Keratinocyte (primary cell): ENCODE measurements at regions not wholly inside any gene's neighbourhood (a gene's known extent, or its start where the extent isn't known, plus 50 kb on each side); places are given as distances from the start of the nearest gene placed in this dataset.
A peak's percentile ranks its signal among the peaks of the same experiment; 100 is the strongest.

ENCODE experiments used
- DNase-seq: peaks from one replicate; pipeline ENCODE4 v3.0.0-alpha.2; 2011; ENCODE audit warnings: low read depth, missing footprints, low spot score
- FAIRE-seq: peaks from 2 replicates; lab custom pipeline; 2011; peaks lifted over from hg19 to GRCh38; lab: Jason Lieb, UNC
- H2AFZ ChIP-seq: 2 replicates; pipeline ENCODE4 v1.6.0; 2012; ENCODE audit warnings: low read length, control low read depth, inconsistent platforms; ENCODE audit not compliant: control insufficient read depth
- H3K27ac ChIP-seq: 2 replicates; pipeline ENCODE4 v1.5.1; 2011; ENCODE audit warnings: low read length; ENCODE audit not compliant: control insufficient read depth, insufficient read depth
- H3K27me3 ChIP-seq: 3 replicates; pipeline ENCODE4 v1.6.0; 2011; ENCODE audit warnings: low read length; ENCODE audit not compliant: control insufficient read depth, insufficient read depth; ENCODE audit errors: extremely low read depth
- H3K36me3 ChIP-seq, 2 experiments: 2 replicates in 1 of 2; 3 replicates in 1 of 2; pipeline ENCODE4 v1.5.1; 2011; ENCODE audit warnings: low read length in 2 of 2, mild to moderate bottlenecking in 1 of 2; ENCODE audit not compliant: control insufficient read depth in 2 of 2, insufficient read depth in 2 of 2; ENCODE audit errors: extremely low read depth in 1 of 2
- H3K4me1 ChIP-seq: 3 replicates; pipeline ENCODE4 v1.5.1; 2011; ENCODE audit warnings: low read length; ENCODE audit not compliant: control insufficient read depth, insufficient read depth; ENCODE audit errors: extremely low read depth
- H3K4me2 ChIP-seq: 3 replicates; pipeline ENCODE4 v1.6.0; 2011; ENCODE audit warnings: low read depth, low read length; ENCODE audit not compliant: control insufficient read depth, insufficient read depth; ENCODE audit errors: extremely low read depth
- H3K4me3 ChIP-seq, 3 experiments: fragments of 200-600 bp in 1 of 3; sonication (generic) in 1 of 3; 2 replicates in 2 of 3; 3 replicates in 1 of 3; pipeline ENCODE4 v1.5.1; 2011 to 2016; ENCODE audit warnings: low read length in 3 of 3, mild to moderate bottlenecking in 3 of 3, control low read depth in 2 of 3, inconsistent platforms in 1 of 3, low read depth in 1 of 3, mixed read lengths in 1 of 3, mixed run types in 1 of 3, moderate library complexity in 1 of 3; ENCODE audit not compliant: control insufficient read depth in 2 of 3, insufficient read depth in 2 of 3; ENCODE audit errors: extremely low read depth in 1 of 3
- H3K79me2 ChIP-seq: 2 replicates; pipeline ENCODE4 v1.6.0; 2012; ENCODE audit warnings: low read length; ENCODE audit not compliant: control insufficient read depth, insufficient read depth
- H3K9ac ChIP-seq: 3 replicates; pipeline ENCODE4 v1.6.0; 2011; ENCODE audit warnings: low read length; ENCODE audit not compliant: control insufficient read depth, insufficient read depth; ENCODE audit errors: extremely low read depth
- H3K9me1 ChIP-seq: 3 replicates; pipeline ENCODE4 v1.6.0; 2011; ENCODE audit warnings: low read length; ENCODE audit not compliant: control insufficient read depth, insufficient read depth; ENCODE audit errors: extremely low read depth
- H3K9me3 ChIP-seq: 2 replicates; pipeline ENCODE4 v1.5.1; 2012; ENCODE audit warnings: low read depth, low read length; ENCODE audit not compliant: control insufficient read depth
- H4K20me1 ChIP-seq: 3 replicates; pipeline ENCODE4 v1.6.0; 2011; ENCODE audit warnings: low read length; ENCODE audit not compliant: control insufficient read depth, insufficient read depth; ENCODE audit errors: extremely low read depth
- EZH2 ChIP-seq: IDR thresholded peaks from one replicate; pipeline ENCODE4 v1.6.1; 2012; ENCODE audit warnings: inconsistent platforms, mild to moderate bottlenecking, low read length, moderate library complexity
- dilution Hi-C: fragments of 300-500 bp; cut with MboI; formaldehyde crosslinking; loops from one replicate; pipeline ENCODE4 v1.7.0; 2020; ENCODE audit warnings: low sequenced_read_pairs; ENCODE audit not compliant: extremely low pct_ligation_motif_present
- TF ChIP-seq, protein P1 (sequence below), 3 experiments: IDR thresholded peaks in 1 of 3; conservative IDR thresholded peaks in 1 of 3; optimal IDR thresholded peaks in 1 of 3; 2 replicates in 2 of 3; 3 replicates in 1 of 3; pipeline versions ENCODE3 to v1.5.1; 2011; ENCODE audit warnings: low read length in 3 of 3, mild to moderate bottlenecking in 3 of 3, moderate library complexity in 2 of 3, control low read depth in 1 of 3, inconsistent platforms in 1 of 3; ENCODE audit not compliant: insufficient read depth in 2 of 3; ENCODE audit errors: extremely low read depth in 1 of 3

DNA sequence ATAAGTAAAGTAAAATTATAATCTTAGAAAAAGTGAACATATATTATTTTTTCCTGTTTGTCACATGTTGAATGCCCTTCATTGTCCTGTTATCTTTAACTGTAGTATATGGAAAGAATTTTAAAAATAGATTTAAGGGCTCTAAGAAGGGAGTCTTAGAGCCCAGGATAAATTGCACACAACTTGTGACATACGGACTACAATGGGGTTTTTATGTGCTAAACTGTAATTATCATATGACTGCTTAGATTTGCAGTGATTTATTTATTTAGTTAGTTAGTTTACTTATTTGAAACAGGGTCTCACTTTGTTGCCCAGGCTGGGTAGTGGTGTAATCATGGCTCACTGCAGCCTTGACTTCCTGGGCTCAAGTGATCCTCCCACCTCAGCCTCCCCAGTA is 187.8 kb upstream of the HMGA2 start:
- no peaks in the 10 kb centered on the region for H3K27me3 ChIP-seq
- H3K9me3 ChIP-seq, result no peaks in the 10 kb centered on the region
- no peak overlapping the region for H3K4me3 ChIP-seq
- TF ChIP-seq EZH2, result no peak
- TF ChIP-seq, protein P1, sequence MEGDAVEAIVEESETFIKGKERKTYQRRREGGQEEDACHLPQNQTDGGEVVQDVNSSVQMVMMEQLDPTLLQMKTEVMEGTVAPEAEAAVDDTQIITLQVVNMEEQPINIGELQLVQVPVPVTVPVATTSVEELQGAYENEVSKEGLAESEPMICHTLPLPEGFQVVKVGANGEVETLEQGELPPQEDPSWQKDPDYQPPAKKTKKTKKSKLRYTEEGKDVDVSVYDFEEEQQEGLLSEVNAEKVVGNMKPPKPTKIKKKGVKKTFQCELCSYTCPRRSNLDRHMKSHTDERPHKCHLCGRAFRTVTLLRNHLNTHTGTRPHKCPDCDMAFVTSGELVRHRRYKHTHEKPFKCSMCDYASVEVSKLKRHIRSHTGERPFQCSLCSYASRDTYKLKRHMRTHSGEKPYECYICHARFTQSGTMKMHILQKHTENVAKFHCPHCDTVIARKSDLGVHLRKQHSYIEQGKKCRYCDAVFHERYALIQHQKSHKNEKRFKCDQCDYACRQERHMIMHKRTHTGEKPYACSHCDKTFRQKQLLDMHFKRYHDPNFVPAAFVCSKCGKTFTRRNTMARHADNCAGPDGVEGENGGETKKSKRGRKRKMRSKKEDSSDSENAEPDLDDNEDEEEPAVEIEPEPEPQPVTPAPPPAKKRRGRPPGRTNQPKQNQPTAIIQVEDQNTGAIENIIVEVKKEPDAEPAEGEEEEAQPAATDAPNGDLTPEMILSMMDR (optimal IDR thresholded peaks at IDR 0.05 in 1 of 3, IDR thresholded peaks at IDR 0.05 in 1 of 3, conservative IDR thresholded peaks at IDR 0.05 in 1 of 3; ENCODE audit: extremely low read depth in 1 of 3, insufficient read depth in 2 of 3, low read length in 3 of 3), result no peak
- DNase-seq (no peak), FAIRE-seq (no peak)
- H3K4me1 ChIP-seq, result peaks cover 59% of the 10 kb centered on the region
- peak overlapping the region; percentile 97 for H3K27ac ChIP-seq
- H3K79me2 ChIP-seq, result no peaks in the 10 kb centered on the region
- dilution Hi-C loops, result no loop called here
- H3K9me1 ChIP-seq, result no peaks in the 10 kb centered on the region
- H3K36me3 ChIP-seq, result no peaks in the 10 kb centered on the region
- no peaks in the 10 kb centered on the region for H4K20me1 ChIP-seq
- H3K9ac ChIP-seq, result no peak overlapping the region
- no peak overlapping the region for H3K4me2 ChIP-seq
- H2AFZ ChIP-seq, result no peak overlapping the region

DNA sequence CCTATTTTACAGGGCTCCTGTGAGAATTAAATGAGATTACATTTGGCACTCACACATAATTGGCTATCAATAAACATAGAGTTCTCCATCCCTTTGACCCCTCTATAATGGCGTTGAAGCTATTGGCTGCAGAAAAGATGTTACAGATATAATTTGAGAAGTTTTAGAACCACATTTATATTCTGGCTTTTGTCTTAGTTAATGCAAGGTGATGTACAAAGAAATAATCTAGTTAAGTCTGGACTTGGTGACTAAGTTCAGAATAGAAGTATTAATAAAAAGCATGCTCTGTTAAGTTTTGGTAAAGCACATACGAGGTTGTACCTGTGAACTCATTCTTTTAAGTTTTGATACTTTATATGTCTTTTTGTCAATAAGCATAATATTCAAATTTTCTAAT is 187.1 kb upstream of the HMGA2 start:
- dilution Hi-C loops, result no loop called here

More for the DNA sequence above, 187.1 kb upstream of the HMGA2 start:
- Histone ChIP-seq H3K79me2 (no peaks in the 10 kb centered on the region), H3K9ac (no peak overlapping the region), H3K36me3 (no peaks in the 10 kb centered on the region), H3K4me1 (peaks cover 53% of the 10 kb centered on the region), H3K4me3 (no peak overlapping the region), H3K27me3 (no peaks in the 10 kb centered on the region), H3K4me2 (no peak overlapping the region), H3K27ac (no peak overlapping the region), H3K9me1 (no peaks in the 10 kb centered on the region), H2AFZ (no peak overlapping the region), H4K20me1 (no peaks in the 10 kb centered on the region), H3K9me3 (no peaks in the 10 kb centered on the region)
- DNase-seq (no peak), FAIRE-seq (no peak)
- no peak for TF ChIP-seq EZH2
- TF ChIP-seq, protein P1 (optimal IDR thresholded peaks at IDR 0.05 in 1 of 3, IDR thresholded peaks at IDR 0.05 in 1 of 3, conservative IDR thresholded peaks at IDR 0.05 in 1 of 3; ENCODE audit: extremely low read depth in 1 of 3, insufficient read depth in 2 of 3, low read length in 3 of 3), result no peak
